Endodermal cell (in vitro differentiated cells): ENCODE measurements at regions not wholly inside any gene's neighbourhood (a gene's known extent, or its start where the extent isn't known, plus 50 kb on each side); places are given as distances from the start of the nearest gene placed in this dataset.
A peak's percentile ranks its signal among the peaks of the same experiment; 100 is the strongest.

ENCODE experiments used
- DNase-seq: peaks from one replicate; pipeline ENCODE4 v3.0.0-alpha.2; 2017
- H3K27ac ChIP-seq: 2 replicates; pipeline ENCODE4 v1.5.1; 2013; ENCODE audit warnings: mild to moderate bottlenecking, low read depth, low read length, moderate library complexity
- H3K27me3 ChIP-seq: 2 replicates; pipeline ENCODE4 v1.6.1; 2013; ENCODE audit warnings: mild to moderate bottlenecking, low read length, moderate library complexity; ENCODE audit not compliant: insufficient read depth, control insufficient read depth, poor library complexity, severe bottlenecking
- H3K36me3 ChIP-seq: 2 replicates; pipeline ENCODE4 v1.7.0; 2013; ENCODE audit warnings: mild to moderate bottlenecking, low read length, moderate library complexity; ENCODE audit not compliant: control insufficient read depth, insufficient read depth
- H3K4me1 ChIP-seq: one replicate; pipeline ENCODE4 v1.7.0; 2013; ENCODE audit warnings: low read length; ENCODE audit not compliant: control insufficient read depth, insufficient read depth
- H3K4me3 ChIP-seq: 2 replicates; pipeline ENCODE4 v1.5.1; 2013; ENCODE audit warnings: mild to moderate bottlenecking, low read length, moderate library complexity
- H3K9ac ChIP-seq: 2 replicates; pipeline ENCODE4 v1.6.1; 2013; ENCODE audit warnings: mild to moderate bottlenecking, low read length, moderate library complexity; ENCODE audit not compliant: poor library complexity, severe bottlenecking; ENCODE audit errors: extremely low read depth
- H3K9me3 ChIP-seq: 2 replicates; pipeline ENCODE4 v1.6.1; 2013; ENCODE audit warnings: mild to moderate bottlenecking, low read length, moderate library complexity; ENCODE audit not compliant: control insufficient read depth
- H3K27ac Mint-ChIP-seq: 2 replicates; pipeline ENCODE4 v1.8.0; 2020; ENCODE audit warnings: mixed read lengths
- H3K27me3 Mint-ChIP-seq: 2 replicates; pipeline ENCODE4 v1.8.0; 2021; ENCODE audit warnings: mild to moderate bottlenecking, mixed read lengths; ENCODE audit not compliant: insufficient read depth
- H3K36me3 Mint-ChIP-seq: 2 replicates; pipeline ENCODE4 v1.8.0; 2020; ENCODE audit warnings: low read depth, mixed read lengths
- H3K4me1 Mint-ChIP-seq: 2 replicates; pipeline ENCODE4 v1.8.0; 2020; ENCODE audit warnings: mixed read lengths
- H3K4me3 Mint-ChIP-seq: 2 replicates; pipeline ENCODE4 v1.8.0; 2020; ENCODE audit warnings: mild to moderate bottlenecking, moderate library complexity, mixed read lengths
- H3K9me3 Mint-ChIP-seq: 2 replicates; pipeline ENCODE4 v1.8.0; 2020; ENCODE audit warnings: mild to moderate bottlenecking, mixed read lengths
- CTCF ChIP-seq: fragments of 200-600 bp; sonication (generic); conservative IDR thresholded peaks from 2 replicates; pipeline ENCODE4 v1.5.0; 2021; ENCODE audit warnings: antibody characterized with exemption, mild to moderate bottlenecking
- WGBS, 2 experiments: methylation state at CpG; one replicate each; pipeline versions ENCODE4 v1.1.5 to v1.1.7; 2013; ENCODE audit warnings: missing lambda C conversion rate in 2 of 2, mixed read lengths in 1 of 2; ENCODE audit not compliant: insufficient coverage in 1 of 2, insufficient read length in 1 of 2; 5-methylcytosine and 5-hydroxymethylcytosine counted together

- WGBS, 2 experiments = 95 to 97% methylated on average over 21 to 26 of the region's 26 CpGs
- Histone ChIP-seq H3K9ac (no peak overlapping the region), H3K27ac (peak overlapping the region; percentile 32), H3K27me3 (peaks cover 10% of the 10 kb centered on the region), H3K9me3 (no peaks in the 10 kb centered on the region), H3K4me3 (no peak overlapping the region), H3K36me3 (no peaks in the 10 kb centered on the region), H3K4me1 (no peaks in the 10 kb centered on the region)
- Mint-ChIP-seq H3K4me1 (no peaks in the 10 kb centered on the region), H3K4me3 (no peak overlapping the region), H3K27ac (no peak overlapping the region), H3K27me3 (peaks cover 11% of the 10 kb centered on the region), H3K9me3 (peaks cover 12% of the 10 kb centered on the region), H3K36me3 (no peaks in the 10 kb centered on the region)
- TF ChIP-seq CTCF = no peak
- DNase-seq = peak; percentile 48
These were observed 112.9 kb downstream of the DLL1 start for GRCh38 chr6:170177772-170178560.

DNA sequence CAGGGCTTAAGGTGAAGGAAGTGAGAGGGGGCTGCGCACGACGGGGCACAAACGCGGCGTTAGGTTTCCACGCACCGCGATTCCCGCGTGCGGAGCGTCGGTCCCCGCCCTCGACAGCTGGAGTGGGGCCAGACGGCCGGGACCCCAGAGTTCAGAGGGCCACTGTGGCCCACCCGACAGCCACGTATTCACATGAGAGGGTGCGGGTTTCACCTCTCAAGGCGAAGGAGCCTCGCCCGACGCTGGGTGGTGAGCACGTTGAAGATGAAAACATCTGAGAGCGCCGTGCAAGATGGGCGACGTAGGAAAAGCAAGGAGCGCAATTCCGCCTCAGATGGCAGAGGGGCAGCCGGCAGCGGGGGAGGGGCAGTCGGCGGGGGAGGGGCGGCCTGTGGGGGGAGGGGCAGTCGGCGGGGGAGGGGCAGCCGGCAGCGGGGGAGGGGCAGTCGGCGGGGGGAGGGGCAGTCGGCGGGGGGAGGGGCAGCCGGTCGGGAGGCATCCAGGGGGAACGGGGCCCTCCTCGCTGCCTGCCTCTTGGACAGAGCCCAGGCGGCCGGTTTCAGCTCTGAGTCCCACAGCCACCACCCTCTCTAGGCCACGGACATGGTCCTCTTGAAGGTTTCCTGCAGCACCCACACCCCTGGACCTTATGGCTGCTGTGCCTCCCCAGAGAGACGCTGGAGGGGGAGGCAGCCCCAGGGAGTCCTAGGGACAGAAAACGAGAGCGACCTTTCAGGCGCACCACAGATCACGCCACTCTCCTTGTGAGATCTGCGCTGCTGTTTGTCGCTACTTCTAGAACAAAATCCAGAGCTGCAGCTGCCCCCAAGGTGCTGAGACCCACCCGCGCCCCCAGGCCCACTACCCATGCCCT, 113.7 kb downstream of the DLL1 start:
- H3K9me3 Mint-ChIP-seq = peaks cover 15% of the 10 kb centered on the region
- no peak overlapping the region for H3K4me3 ChIP-seq
- H3K9me3 ChIP-seq = no peaks in the 10 kb centered on the region
- H3K4me1 ChIP-seq = no peaks in the 10 kb centered on the region
- H3K27me3 Mint-ChIP-seq = peaks cover 4% of the 10 kb centered on the region
- no peaks in the 10 kb centered on the region for H3K4me1 Mint-ChIP-seq
- no peak for DNase-seq
- H3K27ac ChIP-seq = no peak overlapping the region
- H3K4me3 Mint-ChIP-seq = no peak overlapping the region
- no peaks in the 10 kb centered on the region for H3K36me3 Mint-ChIP-seq
- no peak overlapping the region for H3K9ac ChIP-seq
- no peak overlapping the region for H3K27ac Mint-ChIP-seq
- TF ChIP-seq CTCF = no peak
- H3K27me3 ChIP-seq = peaks cover 7% of the 10 kb centered on the region
- H3K36me3 ChIP-seq = no peaks in the 10 kb centered on the region
- 95 to 98% methylated on average over 27 to 49 of the region's 61 CpGs for WGBS, 2 experiments

GRCh38 chr6:170176136-170176897, 114.6 kb downstream of the DLL1 start:
- Mint-ChIP-seq H3K9me3 (peaks cover 18% of the 10 kb centered on the region), H3K36me3 (no peaks in the 10 kb centered on the region), H3K4me1 (no peaks in the 10 kb centered on the region), H3K4me3 (no peak overlapping the region), H3K27ac (no peak overlapping the region), H3K27me3 (no peaks in the 10 kb centered on the region)
- H3K27ac ChIP-seq = no peak overlapping the region
- H3K27me3 ChIP-seq = peaks cover under 1% of the 10 kb centered on the region
- no peaks in the 10 kb centered on the region for H3K36me3 ChIP-seq
- peak; percentile 38 for DNase-seq
- no peak overlapping the region for H3K9ac ChIP-seq
- TF ChIP-seq CTCF = no peak
- WGBS, 2 experiments = 94 to 95% methylated on average over 24 to 51 of the region's 51 CpGs
- no peak overlapping the region for H3K4me3 ChIP-seq
- H3K4me1 ChIP-seq = no peaks in the 10 kb centered on the region
- no peaks in the 10 kb centered on the region for H3K9me3 ChIP-seq
